ENCODE measurements at regions not wholly inside any gene's neighbourhood (a gene's known extent, or its start where the extent isn't known, plus 50 kb on each side); places are given as distances from the start of the nearest gene placed in this dataset.

- no peak overlapping the region for H3K4me3 ChIP-seq (ENCODE audit: low read length in 3 of 3)
- no peak for TF ChIP-seq CTCF (IDR thresholded peaks at IDR 0.05; ENCODE audit: borderline replicate concordance, extremely low read depth, insufficient read depth)
- no peak overlapping the region for H3K9ac ChIP-seq (ENCODE audit: low read length in 3 of 3)
- DNase-seq (no peak), FAIRE-seq (no peak)
- intact Hi-C loops (cut with DNase I), result no loop called here
- no peaks in the 10 kb centered on the region for H3K4me1 ChIP-seq (ENCODE audit: control insufficient read depth in 2 of 3, insufficient read depth in 2 of 3, low read depth in 1 of 3, low read length in 3 of 3)
- no peak overlapping the region for H3K27ac ChIP-seq (ENCODE audit: low read depth in 2 of 2, low read length in 2 of 2)
- no peaks in the 10 kb centered on the region for H3K36me3 ChIP-seq (ENCODE audit: control insufficient read depth in 2 of 3, insufficient read depth in 3 of 3, low read length in 3 of 3)
- H3K9me3 ChIP-seq (ENCODE audit: control insufficient read depth in 2 of 3, insufficient read depth in 1 of 3, low read length in 3 of 3), result no peaks in the 10 kb centered on the region
- no peaks in the 10 kb centered on the region for H3K27me3 ChIP-seq (ENCODE audit: control insufficient read depth, insufficient read depth, low read length)
These were observed 198.2 kb upstream of the CDH4 start for GRCh38 chr20:61053889-61054288.

- Histone ChIP-seq H3K27ac (ENCODE audit: low read depth in 2 of 2, low read length in 2 of 2) (no peak overlapping the region), H3K9ac (ENCODE audit: low read length in 3 of 3) (no peak overlapping the region), H3K36me3 (ENCODE audit: control insufficient read depth in 2 of 3, insufficient read depth in 3 of 3, low read length in 3 of 3) (no peaks in the 10 kb centered on the region), H3K4me1 (ENCODE audit: control insufficient read depth in 2 of 3, insufficient read depth in 2 of 3, low read depth in 1 of 3, low read length in 3 of 3) (no peaks in the 10 kb centered on the region), H3K27me3 (ENCODE audit: control insufficient read depth, insufficient read depth, low read length) (no peaks in the 10 kb centered on the region), H3K9me3 (ENCODE audit: control insufficient read depth in 2 of 3, insufficient read depth in 1 of 3, low read length in 3 of 3) (no peaks in the 10 kb centered on the region), H3K4me3 (ENCODE audit: low read length in 3 of 3) (no peak overlapping the region)
- FAIRE-seq (no peak), DNase-seq (no peak)
- intact Hi-C loops (cut with DNase I), result no loop called here
- TF ChIP-seq CTCF (IDR thresholded peaks at IDR 0.05; ENCODE audit: borderline replicate concordance, extremely low read depth, insufficient read depth), result no peak
These were observed 197.7 kb upstream of the CDH4 start for GRCh38 chr20:61054411-61054810.

GRCh38 chr20:61055180-61056010 is 196.7 kb upstream of the CDH4 start:
- FAIRE-seq (no peak), DNase-seq (no peak)
- Histone ChIP-seq H3K9me3 (ENCODE audit: control insufficient read depth in 2 of 3, insufficient read depth in 1 of 3, low read length in 3 of 3) (no peaks in the 10 kb centered on the region), H3K4me3 (ENCODE audit: low read length in 3 of 3) (no peak overlapping the region), H3K27ac (ENCODE audit: low read depth in 2 of 2, low read length in 2 of 2) (no peak overlapping the region), H3K4me1 (ENCODE audit: control insufficient read depth in 2 of 3, insufficient read depth in 2 of 3, low read depth in 1 of 3, low read length in 3 of 3) (no peaks in the 10 kb centered on the region), H3K27me3 (ENCODE audit: control insufficient read depth, insufficient read depth, low read length) (no peaks in the 10 kb centered on the region), H3K36me3 (ENCODE audit: control insufficient read depth in 2 of 3, insufficient read depth in 3 of 3, low read length in 3 of 3) (no peaks in the 10 kb centered on the region), H3K9ac (ENCODE audit: low read length in 3 of 3) (no peak overlapping the region)
- intact Hi-C loops (cut with DNase I), result no loop called here
- no peak for TF ChIP-seq CTCF (IDR thresholded peaks at IDR 0.05; ENCODE audit: borderline replicate concordance, extremely low read depth, insufficient read depth)

Measured in kidney (tissue), 13 donors.